ENCODE measurements at regions not wholly inside any gene's neighbourhood (a gene's known extent, or its start where the extent isn't known, plus 50 kb on each side); places are given as distances from the start of the nearest gene placed in this dataset.

DNA sequence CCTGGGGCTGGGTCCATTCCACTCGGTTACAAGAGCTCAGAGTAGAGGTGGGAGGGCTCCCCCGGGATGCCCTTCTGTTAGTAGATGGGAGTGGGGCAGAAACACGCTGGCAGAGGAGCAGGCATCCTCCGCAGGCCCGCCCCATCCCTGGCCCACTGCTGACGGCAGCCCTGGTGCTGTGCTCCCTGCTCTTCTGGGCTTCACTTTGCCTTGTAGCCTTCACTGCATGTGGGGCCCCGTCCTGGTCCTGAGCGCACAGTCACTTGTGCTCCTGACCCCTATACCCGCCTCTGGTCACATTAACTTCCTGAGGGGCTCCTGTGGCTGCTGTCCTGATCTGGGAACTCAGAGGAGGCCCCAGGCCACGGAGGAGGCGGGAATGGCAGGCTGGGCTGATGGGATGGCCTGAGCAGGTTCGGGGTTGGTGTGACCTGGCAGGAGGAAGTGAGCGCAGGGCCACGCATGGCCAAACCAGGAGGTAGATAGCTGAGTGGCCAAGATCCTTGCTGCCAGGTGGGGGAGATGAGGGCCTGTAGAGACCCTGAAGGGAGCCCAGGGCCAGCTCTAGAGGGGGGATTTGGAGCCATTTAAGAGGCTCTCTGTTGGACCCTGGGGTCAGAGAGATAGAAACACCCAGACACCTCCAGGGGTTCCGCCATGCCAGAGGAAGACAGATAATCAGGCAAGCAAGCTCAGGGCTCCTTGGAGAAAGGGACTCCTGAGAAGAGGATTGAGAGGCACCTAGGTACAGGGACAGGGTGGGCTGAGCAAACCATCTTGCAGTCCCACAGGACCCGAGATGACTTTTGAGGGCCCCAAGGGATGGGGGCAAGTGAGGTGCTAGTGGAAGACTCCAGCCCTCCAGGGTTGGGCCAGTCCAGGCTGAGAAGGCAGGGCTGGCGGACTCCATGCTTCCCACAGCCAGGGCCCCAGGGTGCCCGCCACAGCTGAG lies 92.2 kb upstream of the PRR23E start:
- DNase-seq (ENCODE audit: low read depth): no peak
- no peak overlapping the region for H3K4me3 ChIP-seq (ENCODE audit: low read depth, low read length)
- TF ChIP-seq, protein P1, sequence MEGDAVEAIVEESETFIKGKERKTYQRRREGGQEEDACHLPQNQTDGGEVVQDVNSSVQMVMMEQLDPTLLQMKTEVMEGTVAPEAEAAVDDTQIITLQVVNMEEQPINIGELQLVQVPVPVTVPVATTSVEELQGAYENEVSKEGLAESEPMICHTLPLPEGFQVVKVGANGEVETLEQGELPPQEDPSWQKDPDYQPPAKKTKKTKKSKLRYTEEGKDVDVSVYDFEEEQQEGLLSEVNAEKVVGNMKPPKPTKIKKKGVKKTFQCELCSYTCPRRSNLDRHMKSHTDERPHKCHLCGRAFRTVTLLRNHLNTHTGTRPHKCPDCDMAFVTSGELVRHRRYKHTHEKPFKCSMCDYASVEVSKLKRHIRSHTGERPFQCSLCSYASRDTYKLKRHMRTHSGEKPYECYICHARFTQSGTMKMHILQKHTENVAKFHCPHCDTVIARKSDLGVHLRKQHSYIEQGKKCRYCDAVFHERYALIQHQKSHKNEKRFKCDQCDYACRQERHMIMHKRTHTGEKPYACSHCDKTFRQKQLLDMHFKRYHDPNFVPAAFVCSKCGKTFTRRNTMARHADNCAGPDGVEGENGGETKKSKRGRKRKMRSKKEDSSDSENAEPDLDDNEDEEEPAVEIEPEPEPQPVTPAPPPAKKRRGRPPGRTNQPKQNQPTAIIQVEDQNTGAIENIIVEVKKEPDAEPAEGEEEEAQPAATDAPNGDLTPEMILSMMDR (IDR thresholded peaks at IDR 0.05; ENCODE audit: insufficient read depth, low read length): no peak

DNA sequence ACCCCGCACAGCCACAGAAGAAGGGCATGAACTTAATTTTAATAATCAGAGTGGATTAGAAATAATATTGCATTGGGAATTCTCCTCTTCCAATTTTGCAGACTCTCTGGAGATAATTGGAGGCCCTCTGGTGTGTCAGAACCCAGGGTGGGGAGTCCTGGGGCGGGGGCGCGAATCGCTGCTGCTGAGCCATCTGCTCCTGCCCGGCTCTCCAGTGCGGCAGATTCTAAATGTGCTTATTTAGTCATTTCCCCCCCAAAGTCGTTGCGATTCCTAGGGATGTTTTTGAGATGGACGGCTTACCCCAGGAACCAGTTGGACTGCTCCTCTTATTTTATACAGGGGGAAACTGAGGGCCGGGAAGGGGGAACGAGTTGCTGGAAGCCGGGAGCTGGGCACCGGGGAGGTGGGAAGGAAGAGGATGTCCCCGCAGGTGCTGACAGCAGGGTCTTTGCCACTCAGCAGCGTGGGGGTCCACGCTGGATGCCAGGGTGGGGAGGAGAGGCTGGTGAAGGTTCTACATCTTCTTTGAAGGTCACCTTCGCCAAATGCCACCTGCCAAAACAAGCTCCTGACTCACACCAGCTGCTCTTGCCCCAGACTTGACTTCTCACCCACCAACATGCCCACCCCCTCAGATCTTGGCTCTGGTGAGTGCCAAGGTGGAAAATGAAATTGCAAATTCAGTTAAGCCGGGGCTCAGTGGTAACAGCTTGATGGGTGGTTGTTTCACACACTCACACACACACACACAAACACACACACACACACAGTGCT lies 91.3 kb upstream of the PRR23E start:
- TF ChIP-seq, protein P1 (IDR thresholded peaks at IDR 0.05; ENCODE audit: insufficient read depth, low read length): no peak
- no peak overlapping the region for H3K4me3 ChIP-seq (ENCODE audit: low read depth, low read length)
- no peak for DNase-seq (ENCODE audit: low read depth)

- no peak overlapping the region for H3K4me3 ChIP-seq (ENCODE audit: low read depth, low read length)
- TF ChIP-seq, protein P1 (IDR thresholded peaks at IDR 0.05; ENCODE audit: insufficient read depth, low read length): no peak
- no peak for DNase-seq (ENCODE audit: low read depth)
Observed at GRCh38 chr3:127102188-127102520, 90.8 kb upstream of the PRR23E start.

GRCh38 chr3:127102587-127102986 lies 90.3 kb upstream of the PRR23E start:
- no peak overlapping the region for H3K4me3 ChIP-seq (ENCODE audit: low read depth, low read length)
- no peak for DNase-seq (ENCODE audit: low read depth)
- TF ChIP-seq, protein P1 (IDR thresholded peaks at IDR 0.05; ENCODE audit: insufficient read depth, low read length): no peak

GRCh38 chr3:127103080-127103479 lies 89.9 kb upstream of the PRR23E start:
- H3K4me3 ChIP-seq (ENCODE audit: low read depth, low read length): no peak overlapping the region
- DNase-seq (ENCODE audit: low read depth): no peak
- TF ChIP-seq, protein P1 (IDR thresholded peaks at IDR 0.05; ENCODE audit: insufficient read depth, low read length): no peak

- TF ChIP-seq, protein P1 (IDR thresholded peaks at IDR 0.05; ENCODE audit: insufficient read depth, low read length): no peak
- no peak for DNase-seq (ENCODE audit: low read depth)
- H3K4me3 ChIP-seq (ENCODE audit: low read depth, low read length): no peak overlapping the region
Observed at GRCh38 chr3:127104586-127104985, 88.3 kb upstream of the PRR23E start.
